MCF 10A (cell line): ENCODE measurements at regions not wholly inside any gene's neighbourhood (a gene's known extent, or its start where the extent isn't known, plus 50 kb on each side); places are given as distances from the start of the nearest gene placed in this dataset.

Source experiments
- BruUV-seq: library from RNA; stranded (reverse); fragments of 400-500 nt; replicated peaks from 2 replicates; lab custom pipeline; 2021; lab: Mats Ljungman, UMichigan
- CTCF ChIA-PET: fragments of 300-600 bp; sonication (Branson Sonifier 250); formaldehyde crosslinking; extraction: SDS; loops from one replicate; lab custom pipeline; 2021; ENCODE audit warnings: antibody characterized with exemption, inconsistent platforms; lab: Yijun Ruan, JAX
- POLR2A ChIA-PET: fragments of 300-600, 350-650 bp; sonication (Branson Sonifier 250); formaldehyde crosslinking; extraction: SDS; loops from one replicate; lab custom pipeline; 2020; ENCODE audit warnings: antibody characterized with exemption, inconsistent platforms; lab: Yijun Ruan, JAX
- DNase-seq: peaks from one replicate; pipeline ENCODE4 v3.0.0-alpha.2; 2018; ENCODE audit not compliant: unreplicated experiment
- H3K27ac Mint-ChIP-seq: one replicate; pipeline ENCODE4 v1.8.0; 2022; ENCODE audit warnings: mild to moderate bottlenecking, low read depth, mixed read lengths; ENCODE audit not compliant: unreplicated experiment
- H3K27me3 Mint-ChIP-seq: one replicate; pipeline ENCODE4 v1.8.0; 2022; ENCODE audit warnings: mixed read lengths; ENCODE audit not compliant: insufficient read depth, unreplicated experiment
- H3K36me3 Mint-ChIP-seq: one replicate; pipeline ENCODE4 v1.8.0; 2022; ENCODE audit warnings: mild to moderate bottlenecking, moderate library complexity, mixed read lengths; ENCODE audit not compliant: insufficient read depth, unreplicated experiment
- H3K4me1 Mint-ChIP-seq: one replicate; pipeline ENCODE4 v1.8.0; 2022; ENCODE audit warnings: mixed read lengths; ENCODE audit not compliant: insufficient read depth, unreplicated experiment
- H3K4me3 Mint-ChIP-seq: one replicate; pipeline ENCODE4 v1.8.0; 2022; ENCODE audit warnings: mild to moderate bottlenecking, moderate library complexity, mixed read lengths; ENCODE audit not compliant: unreplicated experiment
- H3K9me3 Mint-ChIP-seq: one replicate; pipeline ENCODE4 v1.8.0; 2022; ENCODE audit warnings: mixed read lengths; ENCODE audit not compliant: unreplicated experiment
- CTCF ChIP-seq: fragments of 200-600 bp; IDR thresholded peaks from one replicate; pipeline ENCODE4 v1.8.0; 2022; ENCODE audit warnings: antibody characterized with exemption, mild to moderate bottlenecking; ENCODE audit not compliant: unreplicated experiment
- intact Hi-C: fragments of 100-400 bp; cut with micrococcal nuclease; formaldehyde crosslinking; loops from 2 replicates; pipeline ENCODE4 v1.14.1; 2022

- H3K4me3 Mint-ChIP-seq, result no peak overlapping the region
- H3K27ac Mint-ChIP-seq, result no peak overlapping the region
- DNase-seq, result no peak
- H3K27me3 Mint-ChIP-seq, result peaks cover 63% of the 10 kb centered on the region
- peaks cover 15% of the 10 kb centered on the region for H3K4me1 Mint-ChIP-seq
- intact Hi-C loops, result no loop called here
- no peaks in the 10 kb centered on the region for H3K9me3 Mint-ChIP-seq
- ChIA-PET POLR2A (no interaction called here), CTCF (interaction anchor here (0.7 kb wide), 1 partner anchor 28 kb away, joined by 3 read pairs; no protein-coding TSS in a partner anchor)
- BruUV-seq, result no TSS peak
- TF ChIP-seq CTCF, result no peak
- no peaks in the 10 kb centered on the region for H3K36me3 Mint-ChIP-seq
These were observed 115.8 kb downstream of the BCOR start for GRCh38 chrX:39981946-39982345.

- ChIA-PET POLR2A (no interaction called here), CTCF (no interaction called here)
- H3K4me3 Mint-ChIP-seq, result no peak overlapping the region
- no peak for TF ChIP-seq CTCF
- no peaks in the 10 kb centered on the region for H3K36me3 Mint-ChIP-seq
- H3K27ac Mint-ChIP-seq, result no peak overlapping the region
- peaks cover 15% of the 10 kb centered on the region for H3K4me1 Mint-ChIP-seq
- peaks cover 54% of the 10 kb centered on the region for H3K27me3 Mint-ChIP-seq
- no TSS peak for BruUV-seq
- no peak for DNase-seq
- no peaks in the 10 kb centered on the region for H3K9me3 Mint-ChIP-seq
- intact Hi-C loops, result no loop called here
These were observed 114.8 kb downstream of the BCOR start for GRCh38 chrX:39982948-39983347.

- H3K4me1 Mint-ChIP-seq, result peaks cover 15% of the 10 kb centered on the region
- no peaks in the 10 kb centered on the region for H3K9me3 Mint-ChIP-seq
- ChIA-PET POLR2A (interaction anchor here (0.5 to 1.8 kb wide), 4 partner anchors 29 to 82 kb away, joined by 3 to 6 read pairs (median 4); no protein-coding TSS in a partner anchor), CTCF (no interaction called here)
- DNase-seq, result peak; percentile 45
- H3K36me3 Mint-ChIP-seq, result no peaks in the 10 kb centered on the region
- no peak overlapping the region for H3K4me3 Mint-ChIP-seq
- peaks cover 46% of the 10 kb centered on the region for H3K27me3 Mint-ChIP-seq
- intact Hi-C loops, result no loop called here
- TF ChIP-seq CTCF, result no peak
- H3K27ac Mint-ChIP-seq, result no peak overlapping the region
- no TSS peak for BruUV-seq
These were observed 114.0 kb downstream of the BCOR start for GRCh38 chrX:39983715-39984114.

- no peak for TF ChIP-seq CTCF
- ChIA-PET CTCF (no interaction called here), POLR2A (interaction anchor here (0.5 to 1.8 kb wide), 4 partner anchors 29 to 82 kb away, joined by 3 to 6 read pairs (median 4); no protein-coding TSS in a partner anchor)
- H3K36me3 Mint-ChIP-seq, result no peaks in the 10 kb centered on the region
- intact Hi-C loops, result no loop called here
- H3K27me3 Mint-ChIP-seq, result peaks cover 48% of the 10 kb centered on the region
- peak; percentile 65 for DNase-seq
- no peak overlapping the region for H3K27ac Mint-ChIP-seq
- H3K4me1 Mint-ChIP-seq, result peaks cover 15% of the 10 kb centered on the region
- H3K4me3 Mint-ChIP-seq, result no peak overlapping the region
- no TSS peak for BruUV-seq
- H3K9me3 Mint-ChIP-seq, result no peaks in the 10 kb centered on the region
These were observed 113.4 kb downstream of the BCOR start for GRCh38 chrX:39984191-39984956.
